ENCODE measurements at regions not wholly inside any gene's neighbourhood (a gene's known extent, or its start where the extent isn't known, plus 50 kb on each side); places are given as distances from the start of the nearest gene placed in this dataset.

- TF ChIP-seq POLR2AphosphoS5 (IDR thresholded peaks at IDR 0.05; ENCODE audit: low read depth, low read length), result no peak
- TF ChIP-seq CTCF (IDR thresholded peaks at IDR 0.05 in 2 of 3, conservative IDR thresholded peaks at IDR 0.05 in 1 of 3; ENCODE audit: borderline replicate concordance in 1 of 3, insufficient read depth in 1 of 3, low read depth in 2 of 3, low read length in 2 of 3), result no peak
- TF ChIP-seq REST (IDR thresholded peaks at IDR 0.05; ENCODE audit: low read depth), result no peak
These were observed 116.9 kb upstream of the FOXN2 start for GRCh38 chr2:48197618-48198017.
